PC-3 (cell line): ENCODE measurements at regions not wholly inside any gene's neighbourhood (a gene's known extent, or its start where the extent isn't known, plus 50 kb on each side); places are given as distances from the start of the nearest gene placed in this dataset.
"Not testable (repeated sequence)": the region's sequence is repeated elsewhere in the genome, so short reads cannot be mapped to it uniquely, and the experiment has no call there.

Experiments used
- ATAC-seq: fragments of 200-7000 bp; cut with Tn5 transposase; 2 replicates; pipeline ENCODE4 v1.9.1; 2020; ENCODE audit warnings: mild to moderate bottlenecking, moderate library complexity
- BruUV-seq: library from RNA; stranded (reverse); fragments of 400-500 nt; replicated peaks from 2 replicates; lab custom pipeline; 2021; lab: Mats Ljungman, UMichigan
- CTCF ChIA-PET: fragments of 300-600 bp; sonication (Branson Sonifier 250); formaldehyde crosslinking; loops from one replicate; lab custom pipeline; 2022; ENCODE audit warnings: antibody characterized with exemption; lab: Charles Lee
- POLR2A ChIA-PET: fragments of 300-600 bp; sonication (Branson Sonifier 250); formaldehyde crosslinking; loops from one replicate; lab custom pipeline; 2022; ENCODE audit warnings: antibody characterized with exemption; ENCODE audit not compliant: unreplicated experiment; lab: Charles Lee
- DNase-seq: peaks from one replicate; pipeline ENCODE4 v3.0.0-alpha.2; 2015
- H2AFZ ChIP-seq: fragments of 300-600 bp; sonication (generic); 2 replicates; pipeline ENCODE4 v1.6.0; 2016; ENCODE audit warnings: antibody characterized with exemption, low read length
- H3F3A ChIP-seq: fragments of 300-600 bp; sonication (generic); one replicate; pipeline ENCODE4 v1.6.0; 2017; ENCODE audit warnings: antibody characterized with exemption, low read length, control low read depth, mild to moderate bottlenecking; ENCODE audit not compliant: unreplicated experiment
- H3K27ac ChIP-seq: fragments of 300-600 bp; sonication (generic); 2 replicates; pipeline ENCODE4 v1.5.1; 2016; ENCODE audit warnings: mild to moderate bottlenecking, low read length
- H3K27me3 ChIP-seq: fragments of 300-600 bp; sonication (generic); 2 replicates; pipeline ENCODE4 v1.6.1; 2016; ENCODE audit warnings: low read length, mixed read lengths
- H3K36me3 ChIP-seq: fragments of 300-600 bp; sonication (generic); 2 replicates; pipeline ENCODE4 v1.6.1; 2016; ENCODE audit warnings: low read depth, mixed run types, low read length, mixed read lengths
- H3K4me1 ChIP-seq: fragments of 300-600 bp; sonication (generic); 2 replicates; pipeline ENCODE4 v1.5.1; 2016; ENCODE audit warnings: low read length; ENCODE audit not compliant: insufficient read depth
- H3K4me2 ChIP-seq: fragments of 300-600 bp; sonication (generic); 2 replicates; pipeline ENCODE4 v1.6.0; 2016; ENCODE audit warnings: low read length
- H3K4me3 ChIP-seq: fragments of 300-600 bp; sonication (generic); 2 replicates; pipeline ENCODE4 v1.5.1; 2016; ENCODE audit warnings: mild to moderate bottlenecking, low read length, mixed read lengths
- H3K79me2 ChIP-seq: fragments of 300-600 bp; sonication (generic); 2 replicates; pipeline ENCODE4 v1.6.1; 2017; ENCODE audit warnings: low read length, mixed read lengths
- H3K9ac ChIP-seq: fragments of 300-600 bp; sonication (generic); 2 replicates; pipeline ENCODE4 v1.6.0; 2016; ENCODE audit warnings: mild to moderate bottlenecking, low read length
- H3K9me2 ChIP-seq: fragments of 300-600 bp; sonication (generic); replicated peaks from 2 replicates; pipeline ENCODE4 v1.6.1; 2016; ENCODE audit warnings: mixed run types, low read length, mixed read lengths
- H3K9me3 ChIP-seq: fragments of 300-600 bp; sonication (generic); 2 replicates; pipeline ENCODE4 v1.6.1; 2016; ENCODE audit warnings: low read length, mixed read lengths
- H4K20me1 ChIP-seq: fragments of 300-600 bp; sonication (generic); 2 replicates; pipeline ENCODE4 v1.6.1; 2016; ENCODE audit warnings: low read length, mixed read lengths
- EZH2 ChIP-seq: fragments of 300-600 bp; sonication (generic); IDR thresholded peaks from one replicate; pipeline ENCODE4 v1.6.1; 2017; ENCODE audit warnings: antibody characterized with exemption, mild to moderate bottlenecking, low read length; ENCODE audit not compliant: unreplicated experiment
- EZH2phosphoT487 ChIP-seq: fragments of 300-600 bp; sonication (generic); IDR thresholded peaks from 2 replicates; pipeline ENCODE4 v1.6.1; 2018; ENCODE audit warnings: mild to moderate bottlenecking, antibody characterized with exemption, low read length, borderline replicate concordance
- intact Hi-C: fragments of 100-400 bp; cut with micrococcal nuclease; formaldehyde crosslinking; loops from 2 replicates; pipeline ENCODE4 v1.9.0; 2023
- TF ChIP-seq, protein P1 (sequence below): fragments of 300-600 bp; sonication (generic); conservative IDR thresholded peaks from 2 replicates; pipeline ENCODE4 v1.5.1; 2017; ENCODE audit warnings: antibody characterized with exemption, low read depth, mild to moderate bottlenecking, low read length

DNA sequence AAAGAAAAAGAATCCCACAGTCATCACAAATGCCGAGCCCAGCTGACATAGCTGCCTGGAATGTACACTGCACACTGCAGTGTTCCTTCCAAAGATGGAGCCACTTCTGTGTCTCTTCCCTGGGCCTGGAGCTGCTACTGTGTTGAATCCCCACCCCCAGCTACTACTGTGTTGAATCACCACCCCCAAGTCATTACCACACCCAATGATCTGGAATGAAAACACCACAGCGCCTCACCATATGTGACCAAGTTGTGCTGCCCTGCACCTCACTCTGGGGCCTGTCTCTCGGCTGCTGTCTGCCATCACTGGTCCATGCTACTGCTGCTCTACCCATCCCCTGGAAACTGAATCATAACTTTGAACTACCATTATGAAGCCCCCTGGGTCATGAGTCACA lies 861.2 kb downstream of the UQCRFS1 start:
- Histone ChIP-seq H3F3A (no peaks in the 10 kb centered on the region), H3K4me1 (no peaks in the 10 kb centered on the region), H2AFZ (no peak overlapping the region), H3K36me3 (no peaks in the 10 kb centered on the region), H3K4me2 (no peak overlapping the region), H4K20me1 (no peaks in the 10 kb centered on the region), H3K27me3 (no peaks in the 10 kb centered on the region), H3K79me2 (no peaks in the 10 kb centered on the region), H3K27ac (no peak overlapping the region), H3K9ac (no peak overlapping the region), H3K9me3 (no peaks in the 10 kb centered on the region), H3K9me2 (no peaks in the 10 kb centered on the region), H3K4me3 (no peak overlapping the region)
- ATAC-seq, result no peak
- no peak for DNase-seq
- POLR2A ChIA-PET, result no interaction called here
- no peak for TF ChIP-seq EZH2phosphoT487
- TF ChIP-seq, protein P1, sequence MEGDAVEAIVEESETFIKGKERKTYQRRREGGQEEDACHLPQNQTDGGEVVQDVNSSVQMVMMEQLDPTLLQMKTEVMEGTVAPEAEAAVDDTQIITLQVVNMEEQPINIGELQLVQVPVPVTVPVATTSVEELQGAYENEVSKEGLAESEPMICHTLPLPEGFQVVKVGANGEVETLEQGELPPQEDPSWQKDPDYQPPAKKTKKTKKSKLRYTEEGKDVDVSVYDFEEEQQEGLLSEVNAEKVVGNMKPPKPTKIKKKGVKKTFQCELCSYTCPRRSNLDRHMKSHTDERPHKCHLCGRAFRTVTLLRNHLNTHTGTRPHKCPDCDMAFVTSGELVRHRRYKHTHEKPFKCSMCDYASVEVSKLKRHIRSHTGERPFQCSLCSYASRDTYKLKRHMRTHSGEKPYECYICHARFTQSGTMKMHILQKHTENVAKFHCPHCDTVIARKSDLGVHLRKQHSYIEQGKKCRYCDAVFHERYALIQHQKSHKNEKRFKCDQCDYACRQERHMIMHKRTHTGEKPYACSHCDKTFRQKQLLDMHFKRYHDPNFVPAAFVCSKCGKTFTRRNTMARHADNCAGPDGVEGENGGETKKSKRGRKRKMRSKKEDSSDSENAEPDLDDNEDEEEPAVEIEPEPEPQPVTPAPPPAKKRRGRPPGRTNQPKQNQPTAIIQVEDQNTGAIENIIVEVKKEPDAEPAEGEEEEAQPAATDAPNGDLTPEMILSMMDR, result no peak
- CTCF ChIA-PET, result no interaction called here
- no TSS peak for BruUV-seq
- intact Hi-C loops, result no loop called here

DNA sequence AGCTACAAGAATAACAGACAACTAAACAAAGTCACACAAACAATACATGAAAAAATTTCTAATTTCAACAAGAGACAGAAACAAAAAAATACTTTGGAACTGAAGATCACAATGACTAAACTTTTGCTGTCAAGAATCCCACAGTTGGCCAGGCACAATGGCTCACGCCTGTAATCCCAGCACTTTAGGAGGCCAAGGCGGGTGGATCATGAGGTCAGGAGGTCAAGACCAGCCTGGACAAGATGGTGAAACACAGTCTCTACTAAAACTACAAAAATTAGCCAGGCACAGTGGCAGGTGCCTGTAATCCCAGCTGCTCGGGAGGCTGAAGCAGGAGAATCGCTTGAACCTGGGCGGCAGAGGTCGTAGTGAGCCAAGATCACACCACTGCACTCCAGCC lies 861.6 kb downstream of the UQCRFS1 start:
- H3K27ac ChIP-seq, H3K79me2 ChIP-seq, H2AFZ ChIP-seq, H3F3A ChIP-seq, H3K27me3 ChIP-seq, H3K9me3 ChIP-seq, H3K9ac ChIP-seq, BruUV-seq, H3K4me2 ChIP-seq, CTCF ChIA-PET, H3K4me1 ChIP-seq, H3K9me2 ChIP-seq, H3K4me3 ChIP-seq, POLR2A ChIA-PET, DNase-seq, intact Hi-C loops, ATAC-seq, H3K36me3 ChIP-seq, H4K20me1 ChIP-seq: not testable (repeated sequence)

GRCh38 chr19:28350673-28351072 lies 862.3 kb downstream of the UQCRFS1 start:
- H3K4me2 ChIP-seq, result no peak overlapping the region
- H4K20me1 ChIP-seq, result no peaks in the 10 kb centered on the region
- H2AFZ ChIP-seq, result no peak overlapping the region
- no peaks in the 10 kb centered on the region for H3K36me3 ChIP-seq
- POLR2A ChIA-PET, result no interaction called here
- no peak overlapping the region for H3K9ac ChIP-seq
- H3K27me3 ChIP-seq, result no peaks in the 10 kb centered on the region
- no TSS peak for BruUV-seq
- H3K79me2 ChIP-seq, result no peaks in the 10 kb centered on the region
- TF ChIP-seq EZH2 (no peak), EZH2phosphoT487 (no peak)
- TF ChIP-seq, protein P1, result no peak
- intact Hi-C loops, result no loop called here
- H3F3A ChIP-seq, result no peaks in the 10 kb centered on the region
- no peaks in the 10 kb centered on the region for H3K9me3 ChIP-seq
- CTCF ChIA-PET, result no interaction called here
- ATAC-seq, result no peak
- H3K4me3 ChIP-seq, result no peak overlapping the region
- H3K4me1 ChIP-seq, result no peaks in the 10 kb centered on the region
- no peak overlapping the region for H3K27ac ChIP-seq
- DNase-seq, result no peak
- no peaks in the 10 kb centered on the region for H3K9me2 ChIP-seq
